Type B pancreatic cell (in vitro differentiated cells): ENCODE measurements at regions not wholly inside any gene's neighbourhood (a gene's known extent, or its start where the extent isn't known, plus 50 kb on each side); places are given as distances from the start of the nearest gene placed in this dataset.

Source experiments
- DNase-seq: peaks from one replicate; pipeline ENCODE4 v3.0.0; 2021; ENCODE audit warnings: mixed read lengths; ENCODE audit not compliant: unreplicated experiment; ENCODE audit errors: extremely low spot score
- H3K27ac Mint-ChIP-seq: 2 replicates; pipeline ENCODE4 v1.8.0; 2021; ENCODE audit warnings: mild to moderate bottlenecking, mixed read lengths
- H3K27me3 Mint-ChIP-seq: 2 replicates; pipeline ENCODE4 v1.8.0; 2021; ENCODE audit warnings: mixed read lengths
- H3K36me3 Mint-ChIP-seq: 2 replicates; pipeline ENCODE4 v1.8.0; 2021; ENCODE audit warnings: mixed read lengths
- H3K4me1 Mint-ChIP-seq: one replicate; pipeline ENCODE4 v1.8.0; 2021; ENCODE audit warnings: mixed read lengths; ENCODE audit not compliant: unreplicated experiment
- H3K4me3 Mint-ChIP-seq: 2 replicates; pipeline ENCODE4 v1.8.0; 2021; ENCODE audit warnings: mild to moderate bottlenecking, mixed read lengths
- H3K9me3 Mint-ChIP-seq: 2 replicates; pipeline ENCODE4 v1.8.0; 2021; ENCODE audit warnings: mixed read lengths
- TF ChIP-seq, protein P1 (sequence below): fragments of 200-600 bp; sonication (generic); conservative IDR thresholded peaks from 2 replicates; pipeline ENCODE4 v1.5.0; 2021; ENCODE audit warnings: antibody characterized with exemption, mild to moderate bottlenecking

DNA sequence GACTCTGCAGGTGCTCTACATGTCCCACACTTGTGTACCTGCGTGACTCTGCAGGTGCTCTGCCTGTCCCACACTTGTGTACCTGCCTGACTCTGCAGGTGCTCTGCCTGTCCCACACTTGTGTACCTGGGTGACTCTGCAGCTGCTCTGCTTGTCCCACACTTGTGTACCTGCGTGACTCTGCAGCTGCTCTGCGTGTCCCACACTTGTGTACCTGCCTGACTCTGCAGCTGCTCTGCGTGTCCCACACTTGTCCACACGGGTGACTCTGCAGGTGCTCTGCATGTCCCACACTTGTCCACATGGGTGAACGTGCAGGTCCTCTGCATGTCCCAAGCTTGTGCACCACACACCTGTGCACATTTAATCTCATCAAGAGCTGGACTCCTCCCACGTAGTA lies 576.7 kb upstream of the SALL3 start:
- Mint-ChIP-seq H3K9me3 (no peaks in the 10 kb centered on the region), H3K4me3 (no peak overlapping the region), H3K36me3 (no peaks in the 10 kb centered on the region), H3K27me3 (peaks cover 13% of the 10 kb centered on the region), H3K4me1 (no peaks in the 10 kb centered on the region), H3K27ac (no peak overlapping the region)
- TF ChIP-seq, protein P1, sequence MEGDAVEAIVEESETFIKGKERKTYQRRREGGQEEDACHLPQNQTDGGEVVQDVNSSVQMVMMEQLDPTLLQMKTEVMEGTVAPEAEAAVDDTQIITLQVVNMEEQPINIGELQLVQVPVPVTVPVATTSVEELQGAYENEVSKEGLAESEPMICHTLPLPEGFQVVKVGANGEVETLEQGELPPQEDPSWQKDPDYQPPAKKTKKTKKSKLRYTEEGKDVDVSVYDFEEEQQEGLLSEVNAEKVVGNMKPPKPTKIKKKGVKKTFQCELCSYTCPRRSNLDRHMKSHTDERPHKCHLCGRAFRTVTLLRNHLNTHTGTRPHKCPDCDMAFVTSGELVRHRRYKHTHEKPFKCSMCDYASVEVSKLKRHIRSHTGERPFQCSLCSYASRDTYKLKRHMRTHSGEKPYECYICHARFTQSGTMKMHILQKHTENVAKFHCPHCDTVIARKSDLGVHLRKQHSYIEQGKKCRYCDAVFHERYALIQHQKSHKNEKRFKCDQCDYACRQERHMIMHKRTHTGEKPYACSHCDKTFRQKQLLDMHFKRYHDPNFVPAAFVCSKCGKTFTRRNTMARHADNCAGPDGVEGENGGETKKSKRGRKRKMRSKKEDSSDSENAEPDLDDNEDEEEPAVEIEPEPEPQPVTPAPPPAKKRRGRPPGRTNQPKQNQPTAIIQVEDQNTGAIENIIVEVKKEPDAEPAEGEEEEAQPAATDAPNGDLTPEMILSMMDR: no peak
- DNase-seq: no peak

DNA sequence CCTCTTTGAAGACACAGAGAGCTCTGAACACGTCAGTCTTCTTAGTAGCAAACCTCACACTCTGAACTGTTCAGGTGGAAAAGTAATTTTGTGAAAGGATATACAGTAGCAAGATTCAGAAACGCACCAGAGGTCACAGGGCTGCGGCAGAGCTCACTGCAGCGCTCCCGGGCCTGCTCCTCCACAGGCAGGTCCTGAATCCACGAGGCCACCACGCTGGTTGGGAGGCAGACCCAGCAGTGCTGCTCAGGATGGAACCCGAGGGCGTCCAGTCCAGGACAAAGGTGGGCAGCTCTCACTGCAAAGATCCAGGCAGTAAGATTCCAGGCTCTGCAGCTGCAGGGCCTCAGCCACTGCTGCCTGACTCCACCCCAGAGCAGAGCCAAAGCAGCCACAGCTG lies 576.2 kb upstream of the SALL3 start:
- Mint-ChIP-seq H3K9me3 (no peaks in the 10 kb centered on the region), H3K4me1 (no peaks in the 10 kb centered on the region), H3K36me3 (no peaks in the 10 kb centered on the region), H3K27me3 (peaks cover 15% of the 10 kb centered on the region), H3K4me3 (no peak overlapping the region), H3K27ac (no peak overlapping the region)
- TF ChIP-seq, protein P1: no peak
- DNase-seq: no peak

GRCh38 chr18:78405763-78406162 lies 573.9 kb upstream of the SALL3 start:
- no peaks in the 10 kb centered on the region for H3K36me3 Mint-ChIP-seq
- no peak for DNase-seq
- H3K4me1 Mint-ChIP-seq: peaks cover 5% of the 10 kb centered on the region
- TF ChIP-seq, protein P1: no peak
- no peak overlapping the region for H3K4me3 Mint-ChIP-seq
- H3K27ac Mint-ChIP-seq: no peak overlapping the region
- no peaks in the 10 kb centered on the region for H3K9me3 Mint-ChIP-seq
- H3K27me3 Mint-ChIP-seq: peaks cover 22% of the 10 kb centered on the region

GRCh38 chr18:78406743-78407465 lies 572.7 kb upstream of the SALL3 start:
- H3K4me1 Mint-ChIP-seq: peaks cover 5% of the 10 kb centered on the region
- H3K9me3 Mint-ChIP-seq: no peaks in the 10 kb centered on the region
- TF ChIP-seq, protein P1: no peak
- no peak for DNase-seq
- peaks cover 22% of the 10 kb centered on the region for H3K27me3 Mint-ChIP-seq
- no peaks in the 10 kb centered on the region for H3K36me3 Mint-ChIP-seq
- no peak overlapping the region for H3K27ac Mint-ChIP-seq
- H3K4me3 Mint-ChIP-seq: no peak overlapping the region

GRCh38 chr18:78407466-78407844 lies 572.2 kb upstream of the SALL3 start:
- H3K27ac Mint-ChIP-seq: no peak overlapping the region
- no peaks in the 10 kb centered on the region for H3K36me3 Mint-ChIP-seq
- H3K27me3 Mint-ChIP-seq: peaks cover 22% of the 10 kb centered on the region
- H3K4me1 Mint-ChIP-seq: peaks cover 5% of the 10 kb centered on the region
- TF ChIP-seq, protein P1: no peak
- no peaks in the 10 kb centered on the region for H3K9me3 Mint-ChIP-seq
- no peak for DNase-seq
- H3K4me3 Mint-ChIP-seq: no peak overlapping the region
